ENCODE measurements at regions not wholly inside any gene's neighbourhood (a gene's known extent, or its start where the extent isn't known, plus 50 kb on each side); places are given as distances from the start of the nearest gene placed in this dataset.

DNA sequence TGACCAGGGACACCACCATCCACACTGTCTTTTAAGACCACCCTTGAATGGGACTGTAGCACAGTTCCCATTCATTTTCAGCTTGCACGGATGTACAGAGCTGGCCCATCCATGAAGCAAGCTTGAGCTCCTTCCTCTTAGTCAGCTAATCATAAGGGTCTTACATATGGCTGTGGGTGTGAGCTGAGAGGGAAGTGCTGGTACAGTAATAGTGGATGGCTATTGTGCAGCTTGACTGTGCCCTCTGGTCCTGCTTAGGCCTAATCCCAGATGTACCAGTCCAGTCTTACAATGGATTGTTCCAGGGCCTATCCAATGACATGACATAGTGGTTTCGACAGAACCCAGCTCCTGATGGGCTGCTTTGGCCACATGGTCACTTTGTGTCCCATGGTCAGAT, 96.9 kb upstream of the ZNF438 start:
- H3K36me3 Mint-ChIP-seq (ENCODE audit: low read depth): no peaks in the 10 kb centered on the region
- H3K27me3 Mint-ChIP-seq (ENCODE audit: insufficient read depth): peaks cover 12% of the 10 kb centered on the region
- Histone ChIP-seq H3K9ac (ENCODE audit: extremely low read depth, low read length, poor library complexity, severe bottlenecking) (no peak overlapping the region), H3K4me1 (ENCODE audit: control insufficient read depth, insufficient read depth, low read length) (no peaks in the 10 kb centered on the region), H3K36me3 (ENCODE audit: control insufficient read depth, insufficient read depth, low read length) (no peaks in the 10 kb centered on the region), H3K27me3 (ENCODE audit: control insufficient read depth, insufficient read depth, low read length, poor library complexity, severe bottlenecking) (peaks cover 5% of the 10 kb centered on the region), H3K27ac (ENCODE audit: low read depth, low read length) (no peak overlapping the region), H3K9me3 (ENCODE audit: control insufficient read depth, low read length) (no peaks in the 10 kb centered on the region), H3K4me3 (ENCODE audit: low read length) (no peak overlapping the region)
- H3K4me1 Mint-ChIP-seq: peaks cover 10% of the 10 kb centered on the region
- H3K27ac Mint-ChIP-seq: no peak overlapping the region
- WGBS, 2 experiments (ENCODE audit: insufficient coverage in 1 of 2, insufficient read length in 1 of 2): 87 to 100% methylated on average over 1 to 2 of the region's 2 CpGs
- DNase-seq: no peak
- TF ChIP-seq CTCF (conservative IDR thresholded peaks at IDR 0.05): no peak
- H3K4me3 Mint-ChIP-seq: no peak overlapping the region
- no peaks in the 10 kb centered on the region for H3K9me3 Mint-ChIP-seq

DNA sequence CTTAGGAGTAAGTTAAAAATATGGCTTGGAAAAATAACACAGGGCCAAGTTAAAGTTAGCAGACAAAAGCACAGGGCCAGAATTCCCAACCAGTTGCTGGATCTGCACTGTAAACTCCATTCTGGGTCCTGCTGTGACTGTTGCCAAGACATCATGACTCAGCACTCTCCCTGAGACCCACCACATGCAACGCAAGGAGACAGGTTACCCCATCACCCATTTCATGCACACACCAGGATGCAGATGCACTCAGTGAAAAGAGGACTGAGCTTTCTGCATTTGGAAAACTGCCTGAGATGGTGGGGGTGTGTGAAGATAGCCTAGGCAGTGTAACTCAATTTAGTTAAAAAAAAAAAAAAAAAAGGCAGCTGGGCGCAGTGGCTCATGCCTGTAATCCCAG, 97.6 kb upstream of the ZNF438 start:
- Histone ChIP-seq H3K36me3 (ENCODE audit: control insufficient read depth, insufficient read depth, low read length) (no peaks in the 10 kb centered on the region), H3K9me3 (ENCODE audit: control insufficient read depth, low read length) (no peaks in the 10 kb centered on the region), H3K9ac (ENCODE audit: extremely low read depth, low read length, poor library complexity, severe bottlenecking) (no peak overlapping the region), H3K4me3 (ENCODE audit: low read length) (no peak overlapping the region), H3K27ac (ENCODE audit: low read depth, low read length) (no peak overlapping the region), H3K27me3 (ENCODE audit: control insufficient read depth, insufficient read depth, low read length, poor library complexity, severe bottlenecking) (peaks cover 5% of the 10 kb centered on the region), H3K4me1 (ENCODE audit: control insufficient read depth, insufficient read depth, low read length) (peaks cover under 1% of the 10 kb centered on the region)
- 68% methylated on average over 2 of the region's 2 CpGs; no CpG with 5 or more reads in 1 of the 2 experiments for WGBS, 2 experiments (ENCODE audit: insufficient coverage in 1 of 2, insufficient read length in 1 of 2)
- peaks cover 11% of the 10 kb centered on the region for H3K4me1 Mint-ChIP-seq
- peak overlapping the region; percentile 75 for H3K27ac Mint-ChIP-seq
- peak; percentile 74 for DNase-seq
- no peak for TF ChIP-seq CTCF (conservative IDR thresholded peaks at IDR 0.05)
- no peak overlapping the region for H3K4me3 Mint-ChIP-seq
- no peaks in the 10 kb centered on the region for H3K9me3 Mint-ChIP-seq
- no peaks in the 10 kb centered on the region for H3K36me3 Mint-ChIP-seq (ENCODE audit: low read depth)
- H3K27me3 Mint-ChIP-seq (ENCODE audit: insufficient read depth): peaks cover 11% of the 10 kb centered on the region

- Histone ChIP-seq H3K27me3 (ENCODE audit: control insufficient read depth, insufficient read depth, low read length, poor library complexity, severe bottlenecking) (peaks cover 5% of the 10 kb centered on the region), H3K9ac (ENCODE audit: extremely low read depth, low read length, poor library complexity, severe bottlenecking) (no peak overlapping the region), H3K4me1 (ENCODE audit: control insufficient read depth, insufficient read depth, low read length) (peaks cover 3% of the 10 kb centered on the region), H3K9me3 (ENCODE audit: control insufficient read depth, low read length) (no peaks in the 10 kb centered on the region), H3K4me3 (ENCODE audit: low read length) (no peak overlapping the region), H3K36me3 (ENCODE audit: control insufficient read depth, insufficient read depth, low read length) (no peaks in the 10 kb centered on the region), H3K27ac (ENCODE audit: low read depth, low read length) (no peak overlapping the region)
- TF ChIP-seq CTCF (conservative IDR thresholded peaks at IDR 0.05): no peak
- Mint-ChIP-seq H3K27ac (no peak overlapping the region), H3K36me3 (ENCODE audit: low read depth) (no peaks in the 10 kb centered on the region), H3K27me3 (ENCODE audit: insufficient read depth) (peaks cover 10% of the 10 kb centered on the region), H3K4me1 (peaks cover 18% of the 10 kb centered on the region), H3K4me3 (no peak overlapping the region), H3K9me3 (no peaks in the 10 kb centered on the region)
- peak; percentile 44 for DNase-seq
- 94 to 96% methylated on average over 5 to 6 of the region's 6 CpGs for WGBS, 2 experiments (ENCODE audit: insufficient coverage in 1 of 2, insufficient read length in 1 of 2)
Observed at GRCh38 chr10:31129880-31130405, 98.3 kb upstream of the ZNF438 start.
